Naive thymus-derived CD4-positive, alpha-beta T cell (primary cell): ENCODE measurements at regions not wholly inside any gene's neighbourhood (a gene's known extent, or its start where the extent isn't known, plus 50 kb on each side); places are given as distances from the start of the nearest gene placed in this dataset.

Source experiments
- ATAC-seq: fragments of 150-1000 bp; cut with Tn5 transposase; 2 replicates; pipeline ENCODE4 v1.10.0; 2021; ENCODE audit warnings: mild to moderate bottlenecking, moderate library complexity
- CTCF ChIA-PET: fragments of 350-600 bp; sonication (Branson Sonifier 250); formaldehyde crosslinking; loops from one replicate; lab custom pipeline; 2021; ENCODE audit warnings: antibody characterized with exemption; lab: Charles Lee
- POLR2A ChIA-PET: fragments of 350-600 bp; sonication (Branson Sonifier 250); formaldehyde crosslinking; loops from one replicate; lab custom pipeline; 2021; ENCODE audit warnings: antibody characterized with exemption, inconsistent platforms; lab: Charles Lee
- DNase-seq, 9 donors: peaks; one replicate each; pipeline versions ENCODE4 v3.0.0 to v3.0.0-alpha.2; 2020 to 2022; ENCODE audit warnings: mixed read lengths in 1 of 9
- H3K27ac ChIP-seq: one replicate; pipeline ENCODE4 v1.7.0; 2013; ENCODE audit warnings: mild to moderate bottlenecking, low read depth, low read length, moderate library complexity
- H3K27me3 ChIP-seq, 2 donors: one replicate each; pipeline ENCODE4 v1.7.0; 2013; ENCODE audit warnings: low read length in 2 of 2, mild to moderate bottlenecking in 2 of 2, moderate library complexity in 2 of 2; ENCODE audit not compliant: control insufficient read depth in 2 of 2, insufficient read depth in 2 of 2
- H3K36me3 ChIP-seq, 3 experiments: 1 replicate in 2 of 3; 2 replicates in 1 of 3; pipeline ENCODE4 v1.7.0; 2013; ENCODE audit warnings: low read length in 3 of 3, mild to moderate bottlenecking in 3 of 3, moderate library complexity in 1 of 3; ENCODE audit not compliant: insufficient read depth in 3 of 3, control insufficient read depth in 2 of 3
- H3K4me1 ChIP-seq, 2 donors: one replicate each; pipeline ENCODE4 v1.7.0; 2013; ENCODE audit warnings: low read length in 2 of 2, mild to moderate bottlenecking in 2 of 2, moderate library complexity in 1 of 2; ENCODE audit not compliant: control insufficient read depth in 2 of 2, insufficient read depth in 2 of 2
- H3K4me3 ChIP-seq: 2 replicates; pipeline ENCODE4 v1.7.0; 2013; ENCODE audit warnings: mild to moderate bottlenecking, low read length
- H3K9me3 ChIP-seq, 3 experiments: 1 replicate in 2 of 3; 2 replicates in 1 of 3; pipeline ENCODE4 v1.7.0; 2013; ENCODE audit warnings: low read length in 3 of 3; ENCODE audit not compliant: control insufficient read depth in 2 of 3
- H3K27ac Mint-ChIP-seq, 9 donors: one replicate each; pipeline ENCODE4 v1.8.0; 2020 to 2022; ENCODE audit warnings: mixed read lengths in 9 of 9, mild to moderate bottlenecking in 8 of 9, moderate library complexity in 5 of 9, inconsistent platforms in 2 of 9
- H3K27me3 Mint-ChIP-seq, 5 donors: one replicate each; pipeline ENCODE4 v1.8.0; 2021 to 2022; ENCODE audit warnings: mixed read lengths in 5 of 5, mild to moderate bottlenecking in 1 of 5
- H3K36me3 Mint-ChIP-seq, 5 donors: one replicate each; pipeline ENCODE4 v1.8.0; 2020 to 2022; ENCODE audit warnings: mixed read lengths in 5 of 5, mild to moderate bottlenecking in 3 of 5, inconsistent platforms in 1 of 5
- H3K4me1 Mint-ChIP-seq, 7 donors: one replicate each; pipeline ENCODE4 v1.8.0; 2020 to 2022; ENCODE audit warnings: mixed read lengths in 7 of 7, mild to moderate bottlenecking in 3 of 7, inconsistent platforms in 1 of 7
- H3K4me3 Mint-ChIP-seq, 10 donors: one replicate each; pipeline ENCODE4 v1.8.0; 2020 to 2022; ENCODE audit warnings: mild to moderate bottlenecking in 10 of 10, mixed read lengths in 10 of 10, moderate library complexity in 6 of 10, inconsistent platforms in 2 of 10
- H3K9me3 Mint-ChIP-seq, 11 donors: one replicate each; pipeline ENCODE4 v1.8.0; 2020 to 2022; ENCODE audit warnings: mixed read lengths in 11 of 11, mild to moderate bottlenecking in 4 of 11, inconsistent platforms in 1 of 11, moderate library complexity in 1 of 11
- intact Hi-C, 2 donors: fragments of 100-400 bp; cut with micrococcal nuclease; formaldehyde crosslinking; loops; one replicate each; pipeline ENCODE4 v1.15.1; 2023

DNA sequence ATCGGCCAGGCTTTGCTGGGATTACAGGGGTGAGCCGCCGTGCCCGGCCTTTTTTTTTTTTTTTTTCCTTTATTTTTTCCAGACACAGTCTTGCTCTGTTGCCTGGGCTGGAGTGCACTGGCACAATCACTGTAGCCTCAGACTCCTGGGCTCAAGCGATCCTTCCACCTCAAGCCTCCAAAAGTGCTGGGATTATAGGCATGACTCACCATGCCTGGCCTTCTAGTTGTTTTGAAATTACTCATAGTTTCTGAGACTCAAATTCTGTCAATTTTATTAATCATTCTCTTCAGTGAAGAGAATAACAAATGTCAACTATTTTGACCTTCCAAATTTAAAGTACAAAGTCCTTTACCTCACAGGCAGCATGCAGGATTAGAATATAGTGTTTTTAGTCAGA is 374.5 kb downstream of the PLA2G4A start:
- Histone ChIP-seq H3K27me3 (no peaks in the 10 kb centered on the region), H3K4me3 (no peak overlapping the region), H3K9me3 (no peaks in the 10 kb centered on the region), H3K4me1 (no peaks in the 10 kb centered on the region), H3K36me3 (no peaks in the 10 kb centered on the region), H3K27ac (no peak overlapping the region)
- ChIA-PET CTCF (no interaction called here), POLR2A (no interaction called here)
- intact Hi-C loops: no loop called here
- DNase-seq: no peak
- no peak overlapping the region for H3K4me3 Mint-ChIP-seq
- H3K4me1 Mint-ChIP-seq: peaks cover 0 to 5% (median 0%) of the 10 kb centered on the region in 7 donors
- peaks cover 1 to 30% (median 5%) of the 10 kb centered on the region in 11 donors for H3K9me3 Mint-ChIP-seq
- ATAC-seq: no peak
- H3K27ac Mint-ChIP-seq: no peak overlapping the region
- no peaks in the 10 kb centered on the region for H3K36me3 Mint-ChIP-seq
- H3K27me3 Mint-ChIP-seq: no peaks in the 10 kb centered on the region

- Histone ChIP-seq H3K36me3 (no peaks in the 10 kb centered on the region), H3K9me3 (no peaks in the 10 kb centered on the region), H3K27me3 (no peaks in the 10 kb centered on the region), H3K4me1 (no peaks in the 10 kb centered on the region), H3K4me3 (no peak overlapping the region), H3K27ac (no peak overlapping the region)
- Mint-ChIP-seq H3K36me3 (peaks cover 0 to 3% (median 0%) of the 10 kb centered on the region in 5 donors), H3K4me1 (no peaks in the 10 kb centered on the region), H3K9me3 (peaks cover 0 to 23% (median 6%) of the 10 kb centered on the region in 11 donors), H3K4me3 (no peak overlapping the region), H3K27ac (no peak overlapping the region), H3K27me3 (no peaks in the 10 kb centered on the region)
- intact Hi-C loops: no loop called here
- ATAC-seq (no peak), DNase-seq (no peak)
- CTCF ChIA-PET: no interaction called here
- POLR2A ChIA-PET: no interaction called here
Measured at GRCh38 chr1:187212377-187212776, 383.6 kb downstream of the PLA2G4A start.

DNA sequence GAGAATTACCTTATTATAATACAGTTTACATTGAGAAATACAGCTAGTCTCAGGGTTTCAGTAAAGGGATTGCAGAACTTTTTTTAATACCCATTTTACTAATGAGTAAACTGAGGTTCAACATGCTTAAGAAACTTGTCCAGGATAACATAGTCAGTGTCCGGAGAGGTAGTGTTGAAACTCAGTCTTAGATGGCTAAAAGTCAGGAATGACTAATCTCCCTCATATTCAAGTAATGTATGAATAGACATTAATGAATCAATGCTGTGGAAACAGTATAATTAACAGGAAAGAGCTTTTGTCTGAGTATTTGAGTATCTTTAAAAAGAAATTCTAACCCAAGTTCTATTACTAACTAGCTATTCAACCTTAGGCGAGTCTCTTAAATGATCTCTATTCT is 397.6 kb downstream of the PLA2G4A start:
- Mint-ChIP-seq H3K4me1 (peaks cover 0 to 3% (median 0%) of the 10 kb centered on the region in 7 donors), H3K27ac (no peak overlapping the region), H3K27me3 (no peaks in the 10 kb centered on the region), H3K36me3 (no peaks in the 10 kb centered on the region), H3K9me3 (peaks cover 0 to 8% (median 0%) of the 10 kb centered on the region in 11 donors), H3K4me3 (no peak overlapping the region)
- H3K4me1 ChIP-seq: no peaks in the 10 kb centered on the region
- H3K27me3 ChIP-seq: no peaks in the 10 kb centered on the region
- H3K9me3 ChIP-seq: no peaks in the 10 kb centered on the region
- intact Hi-C loops: no loop called here
- H3K27ac ChIP-seq: no peak overlapping the region
- ATAC-seq: no peak
- ChIA-PET POLR2A (no interaction called here), CTCF (interaction anchor here (0.6 kb wide), 1 partner anchor 12 kb away, joined by 3 read pairs; no protein-coding TSS in a partner anchor)
- no peak for DNase-seq
- H3K4me3 ChIP-seq: no peak overlapping the region
- no peaks in the 10 kb centered on the region for H3K36me3 ChIP-seq

GRCh38 chr1:187228790-187229189 is 400.0 kb downstream of the PLA2G4A start:
- Mint-ChIP-seq H3K4me3 (no peak overlapping the region), H3K4me1 (peaks cover 0 to 3% (median 0%) of the 10 kb centered on the region in 7 donors), H3K27me3 (no peaks in the 10 kb centered on the region), H3K36me3 (no peaks in the 10 kb centered on the region), H3K9me3 (peaks cover 0 to 9% (median 0%) of the 10 kb centered on the region in 11 donors), H3K27ac (no peak overlapping the region)
- Histone ChIP-seq H3K27me3 (no peaks in the 10 kb centered on the region), H3K4me1 (no peaks in the 10 kb centered on the region), H3K27ac (no peak overlapping the region), H3K9me3 (no peaks in the 10 kb centered on the region), H3K36me3 (no peaks in the 10 kb centered on the region), H3K4me3 (no peak overlapping the region)
- CTCF ChIA-PET: no interaction called here
- intact Hi-C loops: no loop called here
- POLR2A ChIA-PET: no interaction called here
- DNase-seq (no peak), ATAC-seq (no peak)

DNA sequence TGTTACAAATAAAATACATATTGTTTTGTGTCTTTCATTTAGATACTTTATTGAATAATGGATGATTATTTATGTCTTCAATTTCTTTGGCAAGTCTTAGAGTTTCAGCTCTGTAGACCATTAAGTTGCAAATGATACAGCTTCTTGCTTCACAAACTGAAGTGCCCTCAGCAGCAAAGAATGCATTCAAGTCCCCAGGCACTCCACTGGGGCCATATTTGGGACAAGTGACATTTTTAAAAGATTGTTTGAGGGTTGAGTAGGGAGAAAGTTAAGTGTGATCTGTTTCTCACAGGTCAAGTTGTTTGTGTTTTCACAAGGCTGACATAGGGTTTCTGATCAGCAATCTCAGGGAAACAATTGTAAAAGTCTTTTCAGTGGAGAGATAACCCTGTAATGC is 400.7 kb downstream of the PLA2G4A start:
- H3K27ac ChIP-seq: no peak overlapping the region
- DNase-seq (no peak), ATAC-seq (no peak)
- H3K4me1 Mint-ChIP-seq: peaks cover 0 to 3% (median 0%) of the 10 kb centered on the region in 7 donors
- no peaks in the 10 kb centered on the region for H3K36me3 Mint-ChIP-seq
- no peak overlapping the region for H3K4me3 ChIP-seq
- intact Hi-C loops: no loop called here
- POLR2A ChIA-PET: no interaction called here
- H3K9me3 Mint-ChIP-seq: peaks cover 0 to 8% (median 0%) of the 10 kb centered on the region in 11 donors
- CTCF ChIA-PET: no interaction called here
- no peak overlapping the region for H3K27ac Mint-ChIP-seq
- no peak overlapping the region for H3K4me3 Mint-ChIP-seq
- H3K4me1 ChIP-seq: no peaks in the 10 kb centered on the region
- no peaks in the 10 kb centered on the region for H3K27me3 ChIP-seq
- no peaks in the 10 kb centered on the region for H3K27me3 Mint-ChIP-seq
- no peaks in the 10 kb centered on the region for H3K9me3 ChIP-seq
- no peaks in the 10 kb centered on the region for H3K36me3 ChIP-seq

- ATAC-seq: no peak
- H3K4me3 Mint-ChIP-seq: no peak overlapping the region
- no peaks in the 10 kb centered on the region for H3K36me3 Mint-ChIP-seq
- CTCF ChIA-PET: no interaction called here
- H3K4me1 Mint-ChIP-seq: no peaks in the 10 kb centered on the region
- no peaks in the 10 kb centered on the region for H3K9me3 ChIP-seq
- no peak overlapping the region for H3K27ac ChIP-seq
- H3K27ac Mint-ChIP-seq: no peak overlapping the region
- H3K27me3 Mint-ChIP-seq: no peaks in the 10 kb centered on the region
- peaks cover 0 to 11% (median 0%) of the 10 kb centered on the region in 11 donors for H3K9me3 Mint-ChIP-seq
- no peaks in the 10 kb centered on the region for H3K4me1 ChIP-seq
- H3K27me3 ChIP-seq: no peaks in the 10 kb centered on the region
- no peak overlapping the region for H3K4me3 ChIP-seq
- POLR2A ChIA-PET: no interaction called here
- no peak for DNase-seq
- intact Hi-C loops: no loop called here
- no peaks in the 10 kb centered on the region for H3K36me3 ChIP-seq
Measured at GRCh38 chr1:187234706-187235105, 406.0 kb downstream of the PLA2G4A start.

GRCh38 chr1:187236199-187236598 is 407.4 kb downstream of the PLA2G4A start:
- DNase-seq (no peak), ATAC-seq (no peak)
- H3K4me1 Mint-ChIP-seq: no peaks in the 10 kb centered on the region
- H3K4me3 Mint-ChIP-seq: no peak overlapping the region
- no peaks in the 10 kb centered on the region for H3K36me3 Mint-ChIP-seq
- H3K4me1 ChIP-seq: no peaks in the 10 kb centered on the region
- no peaks in the 10 kb centered on the region for H3K27me3 Mint-ChIP-seq
- no peaks in the 10 kb centered on the region for H3K9me3 ChIP-seq
- H3K9me3 Mint-ChIP-seq: peaks cover 0 to 13% (median 0%) of the 10 kb centered on the region in 11 donors
- no peak overlapping the region for H3K27ac Mint-ChIP-seq
- no peak overlapping the region for H3K27ac ChIP-seq
- intact Hi-C loops: no loop called here
- POLR2A ChIA-PET: no interaction called here
- no peak overlapping the region for H3K4me3 ChIP-seq
- no peaks in the 10 kb centered on the region for H3K27me3 ChIP-seq
- H3K36me3 ChIP-seq: no peaks in the 10 kb centered on the region
- CTCF ChIA-PET: no interaction called here
